GM21423 (cell line): ENCODE measurements at regions not wholly inside any gene's neighbourhood (a gene's known extent, or its start where the extent isn't known, plus 50 kb on each side); places are given as distances from the start of the nearest gene placed in this dataset.

ENCODE experiments used
- ATAC-seq: cut with Tn5 transposase; IDR thresholded peaks from one replicate; pipeline ENCODE4 v1.9.1; 2021; ENCODE audit warnings: mild to moderate bottlenecking, moderate library complexity; ENCODE audit not compliant: unreplicated experiment

- ATAC-seq, result no peak
Observed at GRCh38 chr20:61050336-61050890, 201.6 kb upstream of the CDH4 start.

DNA sequence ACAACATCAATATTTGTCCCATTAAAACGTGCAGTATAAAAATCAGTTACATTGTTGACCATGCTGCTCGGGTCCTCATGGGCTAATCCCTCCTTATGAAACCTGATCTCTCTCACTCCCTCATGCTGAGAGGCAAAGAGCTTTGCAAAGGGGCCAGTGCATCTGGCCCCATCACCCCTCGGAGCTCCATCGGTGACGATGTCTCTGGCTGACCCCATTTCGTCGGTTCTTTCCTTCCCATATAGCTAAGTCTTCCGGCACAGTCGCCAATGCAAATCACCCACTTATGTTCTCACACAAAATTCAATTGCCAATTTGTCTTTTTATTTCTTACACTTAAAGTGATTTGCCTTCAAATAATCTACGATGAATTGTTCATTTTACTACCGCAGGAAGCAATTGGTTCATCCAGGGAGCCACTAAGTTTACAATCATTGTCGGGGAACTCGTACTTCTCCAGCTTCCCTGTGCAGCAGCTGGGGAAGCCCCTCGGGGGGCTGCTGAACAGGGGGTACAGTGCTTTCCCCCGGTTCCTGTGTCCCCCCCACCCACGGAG lies 199.8 kb upstream of the CDH4 start:
- ATAC-seq, result no peak

DNA sequence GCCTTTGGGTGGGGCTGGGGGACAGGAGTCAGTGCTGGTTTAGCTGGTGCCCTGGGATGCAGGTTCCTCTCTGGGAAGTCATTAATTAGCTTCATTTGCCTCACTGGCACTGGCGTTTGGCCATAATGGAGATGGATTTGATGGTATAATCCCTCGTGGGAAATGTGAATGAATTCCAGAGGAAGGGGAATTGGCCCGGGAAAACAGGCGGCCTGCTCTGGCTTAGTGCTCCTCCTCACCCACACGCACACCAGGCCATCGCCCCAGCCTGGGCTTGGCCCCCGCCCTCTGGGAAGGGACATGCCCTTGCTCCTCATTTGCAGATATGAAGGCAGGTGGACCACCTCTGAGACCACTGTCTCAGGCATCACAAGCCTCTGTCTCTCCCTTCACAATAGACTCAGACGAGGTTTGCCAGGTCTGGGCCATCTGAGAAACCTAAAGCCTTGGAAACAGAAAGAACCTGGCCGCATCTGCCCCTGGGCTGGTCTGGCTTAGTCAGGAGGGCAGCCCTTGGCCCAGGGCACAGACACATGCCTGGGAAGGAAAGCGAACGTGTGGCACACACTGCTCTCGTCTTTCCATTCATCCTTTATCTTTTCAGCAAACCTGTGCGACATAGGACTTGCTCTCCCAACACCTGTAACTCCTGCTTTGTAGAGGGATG lies 199.2 kb upstream of the CDH4 start:
- no peak for ATAC-seq

DNA sequence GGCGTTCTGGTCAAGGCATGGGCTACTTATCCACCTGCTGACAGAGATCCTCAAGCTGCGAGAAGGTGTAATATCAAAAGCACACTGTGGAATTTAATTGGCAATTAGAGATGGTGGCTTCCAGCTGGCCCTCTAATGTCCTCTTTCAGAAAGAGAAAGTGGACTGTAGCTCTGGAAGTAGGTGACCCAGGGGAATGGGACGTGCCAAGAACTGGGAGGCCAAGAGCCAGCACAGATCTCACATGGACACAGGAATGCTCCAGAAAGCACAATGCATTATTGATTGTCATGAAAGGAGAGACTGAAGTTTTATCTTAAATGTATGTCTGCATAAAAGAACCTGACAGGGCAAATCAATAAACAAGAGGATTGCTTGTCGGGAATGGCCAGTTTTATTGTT lies 198.6 kb upstream of the CDH4 start:
- no peak for ATAC-seq

GRCh38 chr20:61053889-61054288 lies 198.2 kb upstream of the CDH4 start:
- no peak for ATAC-seq

DNA sequence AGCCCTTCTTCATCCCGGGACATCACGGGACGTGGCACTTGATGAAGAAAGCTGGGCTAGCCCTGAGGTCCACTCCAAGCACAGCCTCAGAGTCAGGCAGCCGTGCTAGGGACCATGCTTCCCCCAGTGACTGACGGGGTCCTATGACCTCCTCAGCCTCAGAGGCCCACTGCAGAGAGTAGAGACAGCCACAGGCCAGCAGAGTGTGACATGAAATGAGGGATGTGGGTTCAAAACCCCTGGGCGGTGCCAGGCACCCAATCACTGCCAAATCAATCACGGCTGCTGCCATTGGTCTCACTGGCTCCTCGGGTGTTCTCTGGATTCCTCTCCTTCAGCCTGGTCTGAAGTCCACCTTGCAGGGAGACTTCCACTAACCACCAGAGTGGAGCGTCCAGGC lies 197.7 kb upstream of the CDH4 start:
- ATAC-seq, result no peak

GRCh38 chr20:61055180-61056010 lies 196.7 kb upstream of the CDH4 start:
- ATAC-seq, result no peak

DNA sequence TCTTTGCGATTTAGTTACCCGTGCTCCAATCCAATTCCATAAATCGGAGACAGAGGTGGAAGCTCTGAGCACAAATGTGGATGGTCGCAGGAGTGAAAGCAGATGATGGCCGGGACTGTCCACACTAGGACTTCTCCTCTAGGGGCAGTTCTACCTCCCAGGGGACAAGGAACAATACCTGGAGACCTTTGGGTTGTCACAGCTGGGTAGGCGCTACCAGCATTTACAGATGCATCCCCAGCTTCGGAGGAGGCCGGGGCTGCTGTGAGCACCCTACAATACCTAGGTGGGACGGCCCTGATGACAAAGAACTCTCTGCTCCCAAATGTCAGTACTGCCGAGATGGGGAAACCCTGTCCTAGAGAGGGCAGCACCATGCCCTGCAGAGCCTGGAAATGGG lies 195.9 kb upstream of the CDH4 start:
- no peak for ATAC-seq

GRCh38 chr20:61056627-61057442 lies 195.2 kb upstream of the CDH4 start:
- no peak for ATAC-seq

GRCh38 chr20:61057443-61058121 lies 194.5 kb upstream of the CDH4 start:
- no peak for ATAC-seq

- no peak for ATAC-seq
Observed at GRCh38 chr20:61061981-61062380, 190.1 kb upstream of the CDH4 start.

DNA sequence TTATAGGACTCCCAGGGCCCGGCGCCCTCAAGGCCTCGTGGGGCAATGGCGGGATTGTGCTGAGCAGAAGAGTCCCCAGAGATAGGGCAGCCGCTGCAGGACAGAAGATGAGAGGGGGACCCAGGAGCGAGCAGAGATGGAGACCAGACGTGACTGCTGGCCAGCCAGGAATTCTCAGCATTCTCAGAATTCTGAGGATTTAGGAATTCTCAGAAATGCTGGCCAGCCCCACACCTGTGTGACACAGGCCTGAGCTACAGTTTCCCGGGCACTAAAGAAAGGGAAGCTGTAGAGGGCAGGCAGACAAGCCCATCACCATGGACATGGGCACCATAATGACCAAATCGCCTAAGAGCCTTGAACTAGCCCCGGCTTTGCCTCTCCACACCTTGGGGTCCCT lies 186.2 kb upstream of the CDH4 start:
- no peak for ATAC-seq

DNA sequence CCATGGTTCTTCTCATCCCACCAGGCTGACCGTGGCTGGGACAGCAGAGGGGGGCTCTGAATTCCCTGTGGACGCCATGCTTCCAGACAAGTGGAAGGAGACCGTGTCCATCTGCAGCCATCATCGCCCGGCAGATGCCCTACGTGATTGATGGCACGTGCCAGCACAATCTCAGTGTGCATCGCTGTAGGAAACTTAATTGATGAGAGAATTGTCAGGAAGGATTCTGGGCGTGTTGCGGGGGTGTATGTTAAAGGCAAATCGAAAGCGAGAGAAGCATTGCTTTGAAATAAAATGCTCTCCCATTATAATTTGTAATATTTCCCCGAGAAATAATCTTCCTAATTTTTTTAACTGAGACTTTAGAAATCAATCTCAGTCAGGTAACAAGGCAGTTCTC lies 185.5 kb upstream of the CDH4 start:
- ATAC-seq, result no peak

GRCh38 chr20:61067221-61067620 lies 184.8 kb upstream of the CDH4 start:
- no peak for ATAC-seq

- no peak for ATAC-seq
Observed at GRCh38 chr20:61072398-61072797, 179.7 kb upstream of the CDH4 start.

GRCh38 chr20:61073376-61073775 lies 178.7 kb upstream of the CDH4 start:
- no peak for ATAC-seq

DNA sequence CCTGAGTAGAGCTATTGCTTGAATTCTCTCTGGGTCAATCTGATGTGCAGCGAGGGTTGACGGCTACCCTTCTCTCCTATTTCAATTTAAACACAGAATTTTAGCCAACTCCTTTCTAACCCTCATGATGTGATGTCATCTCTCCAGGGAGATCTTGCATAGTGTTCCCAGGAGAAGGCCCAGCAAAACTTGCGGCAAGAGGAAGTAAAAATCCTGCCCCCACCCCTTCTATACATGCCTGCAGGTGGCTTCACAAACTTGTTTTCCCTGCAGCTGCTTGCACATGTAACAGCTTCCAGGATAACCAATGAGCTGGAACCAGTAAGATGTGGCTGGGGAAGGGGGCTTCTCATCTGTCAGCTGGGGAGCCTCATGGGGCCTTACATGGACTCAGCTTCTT lies 169.3 kb upstream of the CDH4 start:
- no peak for ATAC-seq

GRCh38 chr20:61083431-61083830 lies 168.6 kb upstream of the CDH4 start:
- ATAC-seq, result no peak

GRCh38 chr20:61086031-61086430 lies 166.0 kb upstream of the CDH4 start:
- ATAC-seq, result no peak

DNA sequence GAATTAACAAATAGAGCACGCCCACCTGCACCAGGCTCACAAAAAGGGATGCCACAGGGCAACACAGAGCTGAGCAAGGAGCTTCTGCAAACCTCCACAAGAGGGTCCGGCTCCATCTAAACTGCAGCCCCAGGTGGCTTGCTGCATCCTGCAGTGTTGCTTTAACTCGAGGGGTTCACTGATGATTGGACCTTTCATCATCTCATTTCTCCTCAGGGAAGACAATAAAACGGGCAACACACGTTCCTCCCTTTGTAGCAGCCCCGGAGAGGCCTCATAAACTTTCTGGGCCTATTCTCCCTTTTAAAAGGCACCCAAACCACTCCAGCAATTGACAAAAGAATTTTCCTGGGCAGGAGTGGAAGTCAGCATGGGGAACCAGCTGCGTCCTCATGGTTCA lies 161.5 kb upstream of the CDH4 start:
- ATAC-seq, result no peak

GRCh38 chr20:61092251-61092650 lies 159.8 kb upstream of the CDH4 start:
- no peak for ATAC-seq
